IgD-negative memory B cell (primary cell): ENCODE measurements at regions not wholly inside any gene's neighbourhood (a gene's known extent, or its start where the extent isn't known, plus 50 kb on each side); places are given as distances from the start of the nearest gene placed in this dataset.

ENCODE experiments used
- H3K27ac Mint-ChIP-seq, 3 donors: one replicate each; pipeline ENCODE4 v1.8.0; 2020 to 2022; ENCODE audit warnings: mild to moderate bottlenecking in 3 of 3, mixed read lengths in 3 of 3, moderate library complexity in 1 of 3
- H3K27me3 Mint-ChIP-seq: one replicate; pipeline ENCODE4 v1.8.0; 2021; ENCODE audit warnings: mixed read lengths
- H3K36me3 Mint-ChIP-seq: one replicate; pipeline ENCODE4 v1.8.0; 2020; ENCODE audit warnings: mild to moderate bottlenecking, mixed read lengths
- H3K4me1 Mint-ChIP-seq, 3 donors: one replicate each; pipeline ENCODE4 v1.8.0; 2020 to 2022; ENCODE audit warnings: mixed read lengths in 3 of 3, mild to moderate bottlenecking in 1 of 3
- H3K4me3 Mint-ChIP-seq, 4 donors: one replicate each; pipeline ENCODE4 v1.8.0; 2020 to 2022; ENCODE audit warnings: mild to moderate bottlenecking in 4 of 4, mixed read lengths in 4 of 4, moderate library complexity in 3 of 4
- H3K9me3 Mint-ChIP-seq, 3 donors: one replicate each; pipeline ENCODE4 v1.8.0; 2020 to 2021; ENCODE audit warnings: mixed read lengths in 3 of 3, mild to moderate bottlenecking in 1 of 3

- H3K27ac Mint-ChIP-seq, result no peak overlapping the region
- H3K9me3 Mint-ChIP-seq, result peaks cover 0 to 6% (median 0%) of the 10 kb centered on the region in 3 donors
- no peak overlapping the region for H3K4me3 Mint-ChIP-seq
- peaks cover 0 to 2% (median 0%) of the 10 kb centered on the region in 3 donors for H3K4me1 Mint-ChIP-seq
- no peaks in the 10 kb centered on the region for H3K36me3 Mint-ChIP-seq
- H3K27me3 Mint-ChIP-seq, result no peaks in the 10 kb centered on the region
Observed at GRCh38 chr5:31113101-31113500, 80.4 kb upstream of the CDH6 start.

DNA sequence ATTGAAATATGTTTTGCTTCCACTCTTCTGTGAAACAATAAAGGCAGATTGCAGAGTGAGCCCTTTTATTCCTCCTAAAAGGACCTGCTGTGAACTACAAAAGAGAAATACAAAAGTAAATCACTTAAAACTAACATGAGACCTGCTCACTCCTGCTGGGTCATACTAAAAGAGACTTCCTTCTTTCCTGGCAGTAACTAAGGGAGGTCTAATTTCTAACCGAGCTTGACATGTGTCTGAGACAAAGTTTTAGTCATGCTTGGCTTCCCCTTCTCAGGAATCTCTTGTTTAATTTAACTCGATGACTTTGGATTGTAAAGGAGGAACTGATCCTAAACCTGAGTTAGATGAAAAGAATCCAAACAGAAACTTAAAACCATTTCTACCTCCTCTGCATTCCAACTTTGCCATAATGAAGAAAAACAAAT, 86.4 kb upstream of the CDH6 start:
- H3K27ac Mint-ChIP-seq, result no peak overlapping the region
- H3K36me3 Mint-ChIP-seq, result no peaks in the 10 kb centered on the region
- peaks cover 0 to 7% (median 2%) of the 10 kb centered on the region in 3 donors for H3K9me3 Mint-ChIP-seq
- peaks cover 0 to 1% (median 0%) of the 10 kb centered on the region in 3 donors for H3K4me1 Mint-ChIP-seq
- no peaks in the 10 kb centered on the region for H3K27me3 Mint-ChIP-seq
- no peak overlapping the region for H3K4me3 Mint-ChIP-seq

DNA sequence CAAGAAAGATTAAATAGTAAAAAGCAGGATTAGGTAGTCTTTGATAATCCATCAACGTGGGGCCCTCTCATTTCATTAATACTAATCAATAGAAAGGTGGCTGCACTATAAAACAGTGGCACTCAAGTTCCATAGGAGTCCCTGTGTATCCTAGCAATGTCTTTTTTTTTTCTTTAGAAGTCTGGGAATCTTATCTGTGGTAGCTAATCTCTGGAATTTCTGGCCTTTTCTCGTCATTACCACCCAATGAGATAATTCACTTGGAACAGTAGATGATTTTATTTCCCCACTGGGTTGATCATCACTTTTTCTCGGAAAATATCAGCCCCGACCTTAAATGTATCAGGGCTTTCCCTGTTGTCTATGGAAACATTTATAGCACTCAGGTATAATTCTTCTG, 86.8 kb upstream of the CDH6 start:
- Mint-ChIP-seq H3K36me3 (no peaks in the 10 kb centered on the region), H3K4me3 (no peak overlapping the region), H3K27me3 (no peaks in the 10 kb centered on the region), H3K4me1 (peaks cover 0 to 1% (median 0%) of the 10 kb centered on the region in 3 donors), H3K9me3 (peaks cover 0 to 5% (median 2%) of the 10 kb centered on the region in 3 donors), H3K27ac (no peak overlapping the region)

- H3K27me3 Mint-ChIP-seq, result no peaks in the 10 kb centered on the region
- peaks cover 0 to 3% (median 2%) of the 10 kb centered on the region in 3 donors for H3K9me3 Mint-ChIP-seq
- H3K36me3 Mint-ChIP-seq, result no peaks in the 10 kb centered on the region
- H3K4me3 Mint-ChIP-seq, result no peak overlapping the region
- no peaks in the 10 kb centered on the region for H3K4me1 Mint-ChIP-seq
- H3K27ac Mint-ChIP-seq, result no peak overlapping the region
Observed at GRCh38 chr5:31106278-31106677, 87.2 kb upstream of the CDH6 start.

DNA sequence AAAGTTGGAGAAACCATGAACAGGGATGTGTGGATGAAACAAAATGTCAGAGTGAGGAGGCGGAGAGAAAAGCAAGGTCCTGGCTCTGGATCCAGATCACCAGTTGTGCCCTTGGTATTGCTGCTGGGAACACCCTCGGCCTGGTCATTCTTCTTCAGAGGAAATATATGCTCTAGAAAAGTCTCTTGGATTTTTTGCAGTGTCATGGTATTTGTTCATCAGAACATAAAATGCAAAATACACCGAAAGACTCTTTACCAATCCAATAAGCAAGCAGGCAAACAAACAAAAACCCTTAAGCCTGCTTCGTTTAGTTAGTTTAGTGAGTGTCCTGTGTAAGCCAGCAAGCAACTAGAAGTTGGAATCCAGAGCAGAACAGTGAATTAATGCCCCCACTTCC, 88.7 kb upstream of the CDH6 start:
- H3K4me3 Mint-ChIP-seq, result no peak overlapping the region

DNA sequence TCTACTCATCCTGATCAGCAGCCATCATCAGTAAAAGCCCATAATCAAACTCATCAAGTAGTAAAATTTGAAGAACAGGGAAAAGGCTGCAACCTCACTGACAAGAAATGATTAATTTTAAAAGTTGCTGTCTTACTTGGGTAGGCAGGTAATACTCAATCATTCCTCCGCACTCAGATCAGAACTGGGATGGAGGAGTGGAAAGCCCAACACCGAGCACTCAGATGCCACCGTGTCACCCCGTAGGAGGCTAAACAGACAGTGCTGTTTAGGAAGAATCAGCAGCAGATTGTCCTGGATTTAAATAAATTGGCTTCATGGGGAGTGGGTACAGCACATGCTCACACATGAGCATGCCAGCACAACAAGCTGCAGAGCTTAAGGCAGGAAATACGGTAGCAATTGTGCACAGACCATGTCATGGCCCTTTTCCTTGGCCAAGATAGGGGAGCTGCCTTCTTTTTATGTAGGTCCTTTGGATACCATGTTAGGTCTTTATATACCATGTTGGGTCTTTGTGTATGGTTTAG, 92.6 kb upstream of the CDH6 start:
- H3K36me3 Mint-ChIP-seq, result no peaks in the 10 kb centered on the region
- no peak overlapping the region for H3K4me3 Mint-ChIP-seq
- H3K27me3 Mint-ChIP-seq, result no peaks in the 10 kb centered on the region
- no peak overlapping the region for H3K27ac Mint-ChIP-seq
- peaks cover 0 to 4% (median 2%) of the 10 kb centered on the region in 3 donors for H3K9me3 Mint-ChIP-seq
- no peaks in the 10 kb centered on the region for H3K4me1 Mint-ChIP-seq

More for the DNA sequence above, 88.7 kb upstream of the CDH6 start:
- Mint-ChIP-seq H3K36me3 (no peaks in the 10 kb centered on the region), H3K4me1 (no peaks in the 10 kb centered on the region), H3K9me3 (peaks cover 0 to 5% (median 2%) of the 10 kb centered on the region in 3 donors), H3K27ac (no peak overlapping the region), H3K27me3 (no peaks in the 10 kb centered on the region)

- Mint-ChIP-seq H3K27ac (no peak overlapping the region), H3K9me3 (peaks cover 0 to 4% (median 2%) of the 10 kb centered on the region in 3 donors), H3K27me3 (no peaks in the 10 kb centered on the region), H3K4me3 (no peak overlapping the region), H3K4me1 (no peaks in the 10 kb centered on the region), H3K36me3 (no peaks in the 10 kb centered on the region)
Observed at GRCh38 chr5:31100047-31100575, 93.4 kb upstream of the CDH6 start.

GRCh38 chr5:31098811-31099210, 94.7 kb upstream of the CDH6 start:
- H3K27ac Mint-ChIP-seq, result no peak overlapping the region
- H3K27me3 Mint-ChIP-seq, result no peaks in the 10 kb centered on the region
- H3K4me1 Mint-ChIP-seq, result no peaks in the 10 kb centered on the region
- no peaks in the 10 kb centered on the region for H3K36me3 Mint-ChIP-seq
- H3K4me3 Mint-ChIP-seq, result no peak overlapping the region
- H3K9me3 Mint-ChIP-seq, result peaks cover 0 to 4% (median 2%) of the 10 kb centered on the region in 3 donors

DNA sequence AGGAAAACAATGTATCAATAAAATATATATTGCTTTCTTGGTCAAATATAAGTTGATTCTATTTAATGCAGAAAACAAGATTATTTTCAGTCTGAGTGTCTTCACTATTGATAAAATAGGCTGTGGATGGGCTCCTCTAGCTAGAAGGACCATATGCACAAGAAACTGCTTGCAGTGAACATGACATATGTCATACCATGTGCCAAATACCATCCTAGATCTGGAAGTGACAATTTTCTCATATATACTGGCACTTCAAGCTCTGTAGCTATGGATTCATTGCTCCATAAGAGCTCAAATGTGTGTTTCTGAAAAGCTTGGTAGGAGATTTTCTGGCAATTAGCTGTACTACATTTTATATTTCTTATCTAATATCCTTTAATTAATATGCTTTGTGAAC, 95.6 kb upstream of the CDH6 start:
- Mint-ChIP-seq H3K9me3 (peaks cover 0 to 4% (median 0%) of the 10 kb centered on the region in 3 donors), H3K36me3 (no peaks in the 10 kb centered on the region), H3K27ac (no peak overlapping the region), H3K4me1 (no peaks in the 10 kb centered on the region), H3K4me3 (no peak overlapping the region), H3K27me3 (no peaks in the 10 kb centered on the region)

DNA sequence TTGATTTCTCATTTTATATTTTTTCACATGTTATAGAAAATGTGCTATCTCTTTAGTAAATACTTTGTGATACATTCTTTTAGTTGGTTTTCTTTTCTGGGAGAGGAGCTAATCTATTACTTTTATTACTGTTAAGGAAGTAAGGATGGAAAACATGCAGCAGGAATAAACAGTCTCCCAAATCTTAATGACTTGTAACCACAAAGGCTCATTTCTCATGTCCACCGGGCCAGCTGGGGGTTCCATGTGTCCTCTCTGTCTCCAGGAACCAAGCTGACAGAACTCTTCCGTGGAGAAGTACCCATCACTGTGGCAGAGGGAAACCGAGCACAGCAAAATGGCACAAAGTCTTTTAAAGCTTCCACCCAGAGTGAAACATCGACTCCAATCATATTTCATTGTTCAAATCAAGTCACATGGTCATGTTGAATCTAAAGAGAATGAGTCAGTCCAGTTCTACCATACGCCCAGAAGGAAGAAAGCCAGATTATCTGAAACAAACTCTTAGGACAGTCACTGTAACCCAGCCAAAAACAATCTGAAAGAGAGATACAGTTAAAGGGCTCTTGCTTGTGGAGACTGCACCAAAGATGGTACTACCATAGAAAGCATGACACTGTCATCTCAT, 97.1 kb upstream of the CDH6 start:
- peaks cover 0 to 4% (median 0%) of the 10 kb centered on the region in 3 donors for H3K9me3 Mint-ChIP-seq
- H3K4me1 Mint-ChIP-seq, result no peaks in the 10 kb centered on the region
- H3K4me3 Mint-ChIP-seq, result no peak overlapping the region
- H3K36me3 Mint-ChIP-seq, result no peaks in the 10 kb centered on the region
- no peaks in the 10 kb centered on the region for H3K27me3 Mint-ChIP-seq
- H3K27ac Mint-ChIP-seq, result no peak overlapping the region

DNA sequence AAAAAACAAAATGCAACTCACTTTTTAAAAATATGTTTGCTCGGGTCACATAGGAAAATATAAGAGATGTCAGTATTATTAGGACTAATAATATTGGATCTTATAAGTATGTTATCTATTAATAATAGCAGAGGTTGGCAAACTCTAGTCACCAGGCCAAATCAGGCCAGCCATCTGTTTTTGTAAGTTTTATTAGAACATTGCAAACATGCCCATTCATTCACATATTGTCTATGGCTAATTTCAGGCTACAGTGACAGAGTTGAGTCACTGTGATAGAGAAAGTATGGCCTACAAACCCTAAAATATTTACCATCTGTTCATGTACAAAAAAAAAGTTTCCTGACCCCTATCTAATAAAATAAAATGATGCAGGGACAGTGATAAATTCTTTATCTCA, 97.7 kb upstream of the CDH6 start:
- H3K4me3 Mint-ChIP-seq, result no peak overlapping the region
- no peaks in the 10 kb centered on the region for H3K27me3 Mint-ChIP-seq
- H3K4me1 Mint-ChIP-seq, result no peaks in the 10 kb centered on the region
- H3K27ac Mint-ChIP-seq, result no peak overlapping the region
- peaks cover 0 to 4% (median 0%) of the 10 kb centered on the region in 3 donors for H3K9me3 Mint-ChIP-seq
- H3K36me3 Mint-ChIP-seq, result no peaks in the 10 kb centered on the region

DNA sequence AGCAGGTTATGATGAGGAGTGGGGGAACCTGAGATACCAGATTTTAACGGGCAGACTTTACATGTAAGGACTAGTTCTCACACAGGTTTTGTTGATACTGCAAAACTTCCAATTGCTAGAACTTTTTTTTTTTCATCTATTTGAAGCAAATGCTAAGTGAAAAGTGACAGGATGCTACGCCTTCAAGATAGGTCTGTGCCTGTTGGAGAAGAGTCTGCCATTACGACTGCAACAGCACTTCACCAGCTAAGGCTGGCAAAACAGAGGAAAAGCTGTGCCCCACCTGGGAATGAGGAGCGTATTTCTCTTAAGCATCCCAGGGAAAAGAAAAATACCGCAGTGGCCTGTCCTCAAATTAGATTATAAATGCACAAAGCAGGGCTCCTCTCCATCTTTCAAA, 102.0 kb upstream of the CDH6 start:
- no peaks in the 10 kb centered on the region for H3K36me3 Mint-ChIP-seq
- H3K9me3 Mint-ChIP-seq, result peaks cover 1 to 4% (median 1%) of the 10 kb centered on the region in 3 donors
- H3K27ac Mint-ChIP-seq, result no peak overlapping the region
- H3K4me3 Mint-ChIP-seq, result no peak overlapping the region
- H3K4me1 Mint-ChIP-seq, result no peaks in the 10 kb centered on the region
- H3K27me3 Mint-ChIP-seq, result no peaks in the 10 kb centered on the region

- H3K27ac Mint-ChIP-seq, result no peak overlapping the region
- no peaks in the 10 kb centered on the region for H3K4me1 Mint-ChIP-seq
- no peaks in the 10 kb centered on the region for H3K36me3 Mint-ChIP-seq
- H3K27me3 Mint-ChIP-seq, result no peaks in the 10 kb centered on the region
- no peak overlapping the region for H3K4me3 Mint-ChIP-seq
- peaks cover 0 to 4% (median 3%) of the 10 kb centered on the region in 3 donors for H3K9me3 Mint-ChIP-seq
Observed at GRCh38 chr5:31090467-31090866, 103.0 kb upstream of the CDH6 start.

DNA sequence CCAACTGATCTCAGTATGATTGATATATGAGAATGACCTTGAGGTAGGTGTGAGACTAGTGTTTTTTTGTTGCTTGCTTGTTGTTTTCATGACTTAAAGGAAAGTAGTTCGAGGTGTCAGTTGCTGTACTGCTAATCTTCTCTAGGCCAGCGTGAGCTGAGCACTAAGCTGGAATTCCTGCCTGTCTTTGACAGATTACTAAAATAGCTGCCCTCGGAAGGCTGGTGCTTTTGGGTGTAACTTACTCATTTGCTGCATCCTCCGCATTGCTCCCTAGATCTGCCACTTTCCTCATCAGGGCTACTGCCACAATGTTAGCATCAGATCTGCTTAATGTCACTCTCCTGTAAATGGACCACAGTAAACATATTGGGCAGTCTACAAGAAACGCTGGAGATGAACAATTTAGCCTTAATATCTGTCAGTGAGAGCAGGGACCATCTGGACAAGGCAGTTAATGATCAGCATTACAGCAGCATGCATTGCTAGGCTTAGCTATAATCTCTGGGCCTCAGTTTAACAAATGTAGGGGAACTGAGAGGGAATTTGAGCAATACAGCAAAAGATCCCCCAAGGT, 106.6 kb upstream of the CDH6 start:
- Mint-ChIP-seq H3K4me1 (no peaks in the 10 kb centered on the region), H3K4me3 (no peak overlapping the region), H3K27ac (no peak overlapping the region)

GRCh38 chr5:31084871-31085270, 108.6 kb upstream of the CDH6 start:
- Mint-ChIP-seq H3K27ac (no peak overlapping the region), H3K9me3 (peaks cover 3 to 7% (median 6%) of the 10 kb centered on the region in 3 donors), H3K4me3 (no peak overlapping the region), H3K36me3 (no peaks in the 10 kb centered on the region), H3K27me3 (no peaks in the 10 kb centered on the region), H3K4me1 (no peaks in the 10 kb centered on the region)

More for the DNA sequence above, 106.6 kb upstream of the CDH6 start:
- Mint-ChIP-seq H3K9me3 (peaks cover 3 to 8% (median 6%) of the 10 kb centered on the region in 3 donors), H3K36me3 (no peaks in the 10 kb centered on the region), H3K27me3 (no peaks in the 10 kb centered on the region)

GRCh38 chr5:31083364-31083763, 110.1 kb upstream of the CDH6 start:
- Mint-ChIP-seq H3K27ac (no peak overlapping the region), H3K36me3 (no peaks in the 10 kb centered on the region), H3K4me3 (no peak overlapping the region), H3K9me3 (peaks cover 1 to 7% (median 4%) of the 10 kb centered on the region in 3 donors), H3K4me1 (no peaks in the 10 kb centered on the region), H3K27me3 (no peaks in the 10 kb centered on the region)
